Small intestine (tissue), 7 donors: ENCODE measurements at regions not wholly inside any gene's neighbourhood (a gene's known extent, or its start where the extent isn't known, plus 50 kb on each side); places are given as distances from the start of the nearest gene placed in this dataset.

Experiments
- DNase-seq, 2 donors: peaks; one replicate each; pipeline versions ENCODE4 v3.0.0 to v3.0.0-alpha.2; 2013
- FAIRE-seq: peaks from 2 replicates; lab custom pipeline; 2012; peaks lifted over from hg19 to GRCh38; lab: Jason Lieb, UNC
- H3K27ac ChIP-seq, 3 donors: one replicate each; pipeline ENCODE4 v1.5.1; 2013; ENCODE audit warnings: low read length in 2 of 3, mild to moderate bottlenecking in 2 of 3, control low read depth in 1 of 3, inconsistent platforms in 1 of 3, low read depth in 1 of 3, moderate library complexity in 1 of 3
- H3K27me3 ChIP-seq, 3 donors: one replicate each; pipeline ENCODE4 v1.6.1; 2013; ENCODE audit warnings: low read length in 3 of 3, inconsistent platforms in 1 of 3; ENCODE audit not compliant: control insufficient read depth in 3 of 3, insufficient read depth in 3 of 3
- H3K36me3 ChIP-seq, 3 donors: one replicate each; pipeline ENCODE4 v1.6.1; 2013; ENCODE audit warnings: low read length in 3 of 3, inconsistent platforms in 1 of 3, low read depth in 1 of 3, mild to moderate bottlenecking in 1 of 3, moderate library complexity in 1 of 3; ENCODE audit not compliant: control insufficient read depth in 3 of 3, insufficient read depth in 2 of 3
- H3K4me1 ChIP-seq, 3 donors: one replicate each; pipeline ENCODE4 v1.6.1; 2013; ENCODE audit warnings: low read length in 2 of 3, inconsistent platforms in 1 of 3, low read depth in 1 of 3, mild to moderate bottlenecking in 1 of 3, moderate library complexity in 1 of 3; ENCODE audit not compliant: control insufficient read depth in 3 of 3, insufficient read depth in 2 of 3
- H3K4me3 ChIP-seq, 3 donors: one replicate each; pipeline ENCODE4 v1.5.1; 2013; ENCODE audit warnings: low read length in 3 of 3, control low read depth in 1 of 3, inconsistent platforms in 1 of 3, low read depth in 1 of 3, mild to moderate bottlenecking in 1 of 3, moderate library complexity in 1 of 3
- H3K9me3 ChIP-seq, 2 donors: one replicate each; pipeline ENCODE4 v1.6.1; 2013; ENCODE audit warnings: low read depth in 1 of 2, low read length in 1 of 2; ENCODE audit not compliant: control insufficient read depth in 2 of 2, insufficient read depth in 1 of 2
- WGBS, 3 donors: extraction: QIAGEN DNeasy Blood & Tissue Kit; methylation state at CpG; one replicate each; pipeline ENCODE4 v1.1.7; 2013; 5-methylcytosine and 5-hydroxymethylcytosine counted together
- donor health status: healthy with polysubstance abuse.
- donor health status: control.
- donor health status: control.
- donor health status: Bipolar disorder and iron deficiency.
- donor health status: healthy.

- DNase-seq (no peak), FAIRE-seq (no peak)
- no peak overlapping the region for H3K4me3 ChIP-seq
- no peak overlapping the region for H3K27ac ChIP-seq
- peaks cover 0 to 4% (median 0%) of the 10 kb centered on the region in 3 donors for H3K27me3 ChIP-seq
- no peaks in the 10 kb centered on the region for H3K9me3 ChIP-seq
- WGBS, 3 donors = 81 to 88% (median 82%) methylated on average over 5 of the region's 5 CpGs
- no peaks in the 10 kb centered on the region for H3K36me3 ChIP-seq
- no peaks in the 10 kb centered on the region for H3K4me1 ChIP-seq
Observed at GRCh38 chr5:174404848-174405247, 319.5 kb upstream of the MSX2 start.

GRCh38 chr5:174409070-174409469 is 315.3 kb upstream of the MSX2 start:
- WGBS, 3 donors = 49 to 62% (median 61%) methylated on average over 3 of the region's 3 CpGs
- Histone ChIP-seq H3K9me3 (no peaks in the 10 kb centered on the region), H3K4me1 (no peaks in the 10 kb centered on the region), H3K27me3 (peaks cover 0 to 4% (median 0%) of the 10 kb centered on the region in 3 donors), H3K4me3 (no peak overlapping the region), H3K27ac (no peak overlapping the region), H3K36me3 (no peaks in the 10 kb centered on the region)
- FAIRE-seq (no peak), DNase-seq (no peak)

- no peak overlapping the region for H3K27ac ChIP-seq
- DNase-seq (no peak), FAIRE-seq (no peak)
- no peaks in the 10 kb centered on the region for H3K9me3 ChIP-seq
- 75 to 85% (median 82%) methylated on average over 1 of the region's 1 CpG for WGBS, 3 donors
- H3K36me3 ChIP-seq = no peaks in the 10 kb centered on the region
- H3K27me3 ChIP-seq = peaks cover 0 to 4% (median 0%) of the 10 kb centered on the region in 3 donors
- H3K4me1 ChIP-seq = no peaks in the 10 kb centered on the region
- no peak overlapping the region for H3K4me3 ChIP-seq
Observed at GRCh38 chr5:174409971-174410370, 314.4 kb upstream of the MSX2 start.

GRCh38 chr5:174410716-174411478 is 313.5 kb upstream of the MSX2 start:
- FAIRE-seq = no peak
- Histone ChIP-seq H3K9me3 (no peaks in the 10 kb centered on the region), H3K36me3 (no peaks in the 10 kb centered on the region), H3K4me3 (no peak overlapping the region), H3K27ac (no peak overlapping the region), H3K4me1 (no peaks in the 10 kb centered on the region), H3K27me3 (no peaks in the 10 kb centered on the region)
- WGBS, 3 donors = 64 to 77% (median 70%) methylated on average over 12 of the region's 12 CpGs
- no peak for DNase-seq

GRCh38 chr5:174411479-174411819 is 312.9 kb upstream of the MSX2 start:
- no peaks in the 10 kb centered on the region for H3K9me3 ChIP-seq
- H3K27me3 ChIP-seq = no peaks in the 10 kb centered on the region
- no peak for FAIRE-seq
- H3K27ac ChIP-seq = no peak overlapping the region
- no peak for DNase-seq
- no peak overlapping the region for H3K4me3 ChIP-seq
- H3K36me3 ChIP-seq = no peaks in the 10 kb centered on the region
- no peaks in the 10 kb centered on the region for H3K4me1 ChIP-seq
- 67 to 68% (median 67%) methylated on average over 4 of the region's 4 CpGs for WGBS, 3 donors

GRCh38 chr5:174412374-174412773 is 312.0 kb upstream of the MSX2 start:
- Histone ChIP-seq H3K27ac (no peak overlapping the region), H3K4me3 (no peak overlapping the region), H3K36me3 (no peaks in the 10 kb centered on the region), H3K27me3 (no peaks in the 10 kb centered on the region), H3K9me3 (no peaks in the 10 kb centered on the region), H3K4me1 (no peaks in the 10 kb centered on the region)
- WGBS, 3 donors = 52 to 59% (median 53%) methylated on average over 1 of the region's 1 CpG
- no peak for FAIRE-seq
- no peak for DNase-seq

GRCh38 chr5:174412941-174413340 is 311.4 kb upstream of the MSX2 start:
- 78 to 91% (median 80%) methylated on average over 3 of the region's 3 CpGs for WGBS, 3 donors
- no peaks in the 10 kb centered on the region for H3K27me3 ChIP-seq
- no peak for FAIRE-seq

GRCh38 chr5:174413567-174414314 is 310.6 kb upstream of the MSX2 start:
- Histone ChIP-seq H3K36me3 (no peaks in the 10 kb centered on the region), H3K27me3 (no peaks in the 10 kb centered on the region), H3K4me3 (no peak overlapping the region), H3K9me3 (no peaks in the 10 kb centered on the region), H3K4me1 (no peaks in the 10 kb centered on the region), H3K27ac (no peak overlapping the region)
- FAIRE-seq = no peak
- DNase-seq = no peak
- 43 to 54% (median 49%) methylated on average over 10 of the region's 10 CpGs for WGBS, 3 donors

More at GRCh38 chr5:174412941-174413340, 311.4 kb upstream of the MSX2 start:
- Histone ChIP-seq H3K9me3 (no peaks in the 10 kb centered on the region), H3K4me1 (no peaks in the 10 kb centered on the region), H3K4me3 (no peak overlapping the region), H3K27ac (no peak overlapping the region), H3K36me3 (no peaks in the 10 kb centered on the region)
- no peak for DNase-seq
